SK-N-MC (cell line): ENCODE measurements at regions not wholly inside any gene's neighbourhood (a gene's known extent, or its start where the extent isn't known, plus 50 kb on each side); places are given as distances from the start of the nearest gene placed in this dataset.

Experiments used
- DNase-seq: peaks from one replicate; pipeline ENCODE4 v3.0.0-alpha.2; 2011; ENCODE audit warnings: low read depth, low spot score
- H3K27ac ChIP-seq: fragments of 200-600 bp; sonication (generic); 2 replicates; pipeline ENCODE4 v1.5.1; 2016; ENCODE audit warnings: mixed run types
- H3K36me3 ChIP-seq: fragments of 200-600 bp; sonication (generic); 2 replicates; pipeline ENCODE4 v1.6.1; 2017; ENCODE audit warnings: antibody characterized with exemption, low read length, mixed read lengths; ENCODE audit not compliant: insufficient read depth
- H3K4me3 ChIP-seq: fragments of 200-600 bp; sonication (generic); 2 replicates; pipeline ENCODE4 v1.5.1; 2016
- H3K9ac ChIP-seq: fragments of 200-600 bp; sonication (generic); 2 replicates; pipeline ENCODE4 v1.8.0; 2017; ENCODE audit warnings: mixed run types, mixed read lengths; ENCODE audit not compliant: insufficient read length
- H3K9me3 ChIP-seq: fragments of 200-600 bp; sonication (generic); 2 replicates; pipeline ENCODE4 v1.6.1; 2017; ENCODE audit warnings: low read depth, mild to moderate bottlenecking, antibody characterized with exemption, low read length, moderate library complexity, mixed read lengths
- EZH2 ChIP-seq: fragments of 200-600 bp; sonication (generic); IDR thresholded peaks from one replicate; pipeline ENCODE4 v1.6.1; 2017; ENCODE audit warnings: antibody characterized with exemption
- FOXP2 ChIP-seq: optimal IDR thresholded peaks from 2 replicates; pipeline ENCODE3; 2011; ENCODE audit warnings: mild to moderate bottlenecking, moderate library complexity; ENCODE audit not compliant: insufficient read depth; ENCODE audit errors: extremely low read length, control extremely low read depth
- POLR2AphosphoS5 ChIP-seq: IDR thresholded peaks from 2 replicates; pipeline ENCODE4 v1.6.1; 2012; ENCODE audit warnings: mild to moderate bottlenecking, low read depth, low read length, borderline replicate concordance

DNA sequence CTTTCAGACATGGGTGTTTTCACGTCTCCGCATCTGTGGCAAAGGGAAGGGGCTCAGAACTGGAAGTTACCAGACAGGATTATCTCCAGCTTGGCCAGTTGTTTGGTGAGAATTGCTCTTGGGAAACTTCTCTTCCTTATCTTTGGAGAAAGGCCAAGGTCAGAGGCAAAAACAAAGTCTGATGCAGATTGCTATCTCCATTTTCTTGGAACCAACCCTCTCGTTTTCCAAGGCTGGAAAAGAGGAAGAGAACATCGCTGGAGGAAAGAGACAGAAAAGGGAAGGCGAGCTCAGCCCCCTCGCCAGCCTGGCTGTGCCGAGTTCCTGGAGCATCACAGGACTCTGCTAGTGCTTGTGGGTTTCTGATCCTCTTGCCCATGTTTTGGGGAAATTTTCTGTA, 396.8 kb upstream of the SHH start:
- no peak for TF ChIP-seq FOXP2
- no peak for TF ChIP-seq EZH2
- no peak for TF ChIP-seq POLR2AphosphoS5
- Histone ChIP-seq H3K9ac (no peak overlapping the region), H3K36me3 (no peaks in the 10 kb centered on the region), H3K9me3 (no peaks in the 10 kb centered on the region), H3K27ac (no peak overlapping the region), H3K4me3 (no peak overlapping the region)
- no peak for DNase-seq

DNA sequence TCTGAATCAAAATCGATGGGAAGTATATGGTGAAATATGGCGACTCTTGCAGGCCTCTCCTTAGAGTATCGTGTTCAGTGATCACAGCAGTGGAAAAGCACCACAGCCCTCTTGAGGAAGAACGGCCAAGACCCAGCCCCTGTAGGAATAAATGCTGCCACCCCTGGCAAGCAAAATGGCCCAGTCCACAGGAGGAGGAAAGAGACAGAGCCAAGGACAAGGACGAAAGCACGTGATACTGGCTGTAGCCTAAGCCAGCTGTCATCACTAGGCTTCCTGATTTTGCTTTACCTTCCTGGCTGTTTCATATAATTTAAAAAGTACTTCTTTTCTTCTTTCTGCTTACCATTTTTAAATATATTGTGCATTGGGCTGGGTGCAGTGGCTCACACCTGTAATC, 395.0 kb upstream of the SHH start:
- Histone ChIP-seq H3K9me3 (no peaks in the 10 kb centered on the region), H3K27ac (no peak overlapping the region), H3K9ac (no peak overlapping the region), H3K36me3 (no peaks in the 10 kb centered on the region), H3K4me3 (no peak overlapping the region)
- TF ChIP-seq EZH2 (no peak), POLR2AphosphoS5 (no peak), FOXP2 (no peak)
- DNase-seq: no peak

DNA sequence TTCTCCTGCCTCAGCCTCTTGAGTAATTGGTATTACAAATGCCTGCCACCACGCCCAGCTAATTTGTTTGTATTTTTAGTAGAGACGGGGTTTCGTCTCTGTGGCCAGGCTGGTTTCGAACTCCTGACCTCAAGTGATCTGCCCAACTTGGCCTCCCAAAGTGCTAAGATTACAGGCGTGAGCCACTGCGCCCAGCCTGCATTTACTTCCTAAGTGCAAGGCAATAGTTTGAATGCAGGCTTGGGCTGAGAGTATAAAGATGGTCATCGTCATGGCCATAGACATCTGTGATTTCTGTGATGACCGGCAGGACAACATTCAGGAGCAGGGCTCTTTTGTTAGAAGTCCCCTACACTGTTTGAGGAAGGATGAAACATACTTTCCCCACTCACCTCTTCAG, 393.9 kb upstream of the SHH start:
- Histone ChIP-seq H3K27ac (no peak overlapping the region), H3K9ac (no peak overlapping the region), H3K4me3 (no peak overlapping the region), H3K36me3 (no peaks in the 10 kb centered on the region), H3K9me3 (no peaks in the 10 kb centered on the region)
- DNase-seq: no peak
- TF ChIP-seq FOXP2 (no peak), EZH2 (no peak), POLR2AphosphoS5 (no peak)

GRCh38 chr7:156204820-156205219, 392.6 kb upstream of the SHH start:
- H3K27ac ChIP-seq: no peak overlapping the region

DNA sequence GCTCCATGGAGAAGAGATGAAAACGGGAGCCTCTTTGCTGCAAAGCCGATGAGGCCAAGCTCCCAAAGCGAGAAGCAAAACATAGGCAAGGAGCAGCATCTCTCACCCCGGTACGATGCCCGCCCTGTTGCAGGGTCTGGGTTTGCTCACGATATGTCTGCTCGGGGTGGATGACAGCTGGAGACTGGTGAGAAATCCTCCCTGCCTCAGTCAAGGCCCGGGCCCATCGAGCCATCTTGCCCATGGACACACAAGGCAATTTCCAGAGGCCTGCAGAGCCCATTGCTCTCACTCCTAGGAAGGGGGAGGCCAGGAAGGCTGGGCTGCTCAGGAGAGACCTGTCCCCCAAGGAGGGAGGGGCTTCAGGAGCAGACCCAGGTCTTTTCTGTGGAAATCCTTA, 391.7 kb upstream of the SHH start:
- Histone ChIP-seq H3K36me3 (no peaks in the 10 kb centered on the region), H3K9me3 (no peaks in the 10 kb centered on the region), H3K4me3 (no peak overlapping the region), H3K27ac (no peak overlapping the region), H3K9ac (no peak overlapping the region)
- no peak for TF ChIP-seq POLR2AphosphoS5
- no peak for TF ChIP-seq EZH2
- no peak for TF ChIP-seq FOXP2
- no peak for DNase-seq

More at GRCh38 chr7:156204820-156205219, 392.6 kb upstream of the SHH start:
- no peaks in the 10 kb centered on the region for H3K36me3 ChIP-seq
- no peak overlapping the region for H3K9ac ChIP-seq
- TF ChIP-seq FOXP2: no peak
- TF ChIP-seq EZH2: no peak
- TF ChIP-seq POLR2AphosphoS5: no peak
- no peak for DNase-seq
- H3K4me3 ChIP-seq: no peak overlapping the region
- H3K9me3 ChIP-seq: no peaks in the 10 kb centered on the region

- H3K9me3 ChIP-seq: no peaks in the 10 kb centered on the region
- no peak overlapping the region for H3K27ac ChIP-seq
- no peak overlapping the region for H3K4me3 ChIP-seq
- no peak for DNase-seq
- no peak overlapping the region for H3K9ac ChIP-seq
- H3K36me3 ChIP-seq: no peaks in the 10 kb centered on the region
- TF ChIP-seq EZH2 (no peak), FOXP2 (no peak), POLR2AphosphoS5 (no peak)
Observed at GRCh38 chr7:156198277-156198676, 386.0 kb upstream of the SHH start.

DNA sequence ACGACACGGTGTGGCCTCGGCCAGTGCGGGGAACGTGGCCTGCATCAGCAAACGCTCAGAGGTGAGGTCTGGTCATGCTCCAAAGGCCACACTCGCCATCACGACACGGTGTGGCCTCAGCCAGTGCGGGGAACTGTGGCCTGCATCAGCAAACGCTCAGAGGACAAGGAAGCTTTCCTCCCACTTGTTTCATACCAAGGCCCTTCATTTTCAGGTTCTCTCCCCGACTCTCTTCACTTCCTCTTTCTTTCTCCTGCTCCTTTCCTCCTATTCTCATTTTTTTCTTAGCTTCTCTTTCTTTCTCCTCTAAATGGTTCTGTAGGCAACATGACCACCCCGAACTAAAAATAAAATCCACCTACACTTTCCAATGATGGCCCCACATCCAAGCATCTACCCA, 384.4 kb upstream of the SHH start:
- H3K4me3 ChIP-seq: no peak overlapping the region
- no peak for DNase-seq
- no peak for TF ChIP-seq POLR2AphosphoS5
- TF ChIP-seq FOXP2: no peak
- TF ChIP-seq EZH2: no peak
- no peak overlapping the region for H3K9ac ChIP-seq
- H3K36me3 ChIP-seq: no peaks in the 10 kb centered on the region
- H3K9me3 ChIP-seq: no peaks in the 10 kb centered on the region
- no peak overlapping the region for H3K27ac ChIP-seq

- Histone ChIP-seq H3K9ac (no peak overlapping the region), H3K36me3 (no peaks in the 10 kb centered on the region), H3K27ac (no peak overlapping the region), H3K4me3 (no peak overlapping the region), H3K9me3 (no peaks in the 10 kb centered on the region)
- TF ChIP-seq EZH2: no peak
- TF ChIP-seq FOXP2: no peak
- no peak for TF ChIP-seq POLR2AphosphoS5
- no peak for DNase-seq
Observed at GRCh38 chr7:156195276-156195675, 383.0 kb upstream of the SHH start.

DNA sequence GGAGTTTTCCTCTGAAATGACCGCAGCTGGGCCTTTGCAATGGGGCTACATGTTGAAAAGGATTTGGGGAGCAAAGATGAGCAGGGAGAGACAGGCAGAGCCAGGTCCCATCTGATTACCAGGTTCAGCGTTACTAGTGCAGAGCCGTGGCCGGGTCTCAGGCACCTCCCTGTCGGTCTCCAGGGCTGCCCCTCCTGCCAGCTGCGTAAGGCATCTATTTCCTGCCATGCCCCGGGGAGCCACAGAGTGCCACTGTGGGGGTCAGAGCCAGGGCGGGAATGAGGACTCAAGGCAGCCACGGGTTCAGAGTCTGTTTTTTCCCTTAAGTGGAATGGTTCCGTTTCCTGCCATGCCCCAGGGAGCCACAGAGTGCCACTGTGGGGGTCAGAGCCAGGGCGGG, 382.6 kb upstream of the SHH start:
- Histone ChIP-seq H3K27ac (no peak overlapping the region), H3K9ac (no peak overlapping the region), H3K9me3 (no peaks in the 10 kb centered on the region), H3K36me3 (no peaks in the 10 kb centered on the region), H3K4me3 (no peak overlapping the region)
- DNase-seq: no peak
- no peak for TF ChIP-seq EZH2
- no peak for TF ChIP-seq FOXP2
- TF ChIP-seq POLR2AphosphoS5: no peak
